Transverse colon (tissue), 4 donors: ENCODE measurements at regions not wholly inside any gene's neighbourhood (a gene's known extent, or its start where the extent isn't known, plus 50 kb on each side); places are given as distances from the start of the nearest gene placed in this dataset.

Experiments used
- DNase-seq: peaks from one replicate; pipeline ENCODE4 v3.0.0-alpha.2; 2019
- H3K27ac ChIP-seq, 4 donors: fragments of 200-600 bp; sonication (generic); 2 replicates each; pipeline ENCODE4 v1.5.1; 2016 to 2018; ENCODE audit warnings: inconsistent platforms in 4 of 4
- H3K27me3 ChIP-seq: fragments of 200-600 bp; sonication (generic); 2 replicates; pipeline ENCODE4 v1.5.1; 2017; ENCODE audit warnings: inconsistent platforms
- H3K36me3 ChIP-seq, 4 donors: fragments of 200-600 bp; sonication (generic); 2 replicates each; pipeline ENCODE4 v1.5.1; 2017 to 2019; ENCODE audit warnings: inconsistent platforms in 4 of 4
- H3K4me1 ChIP-seq, 4 donors: fragments of 200-600 bp; sonication (generic); 2 replicates each; pipeline ENCODE4 v1.5.1; 2017 to 2020; ENCODE audit warnings: inconsistent platforms in 4 of 4
- H3K4me3 ChIP-seq, 4 donors: fragments of 200-600 bp; sonication (generic); 1 replicate in 1 of 4; 2 replicates in 3 of 4; pipeline versions ENCODE4 v1.5.1 to v1.6.1; 2017 to 2019; ENCODE audit warnings: inconsistent platforms in 4 of 4
- H3K9me3 ChIP-seq, 2 donors: fragments of 200-600 bp; sonication (generic); 2 replicates each; pipeline ENCODE4 v1.5.1; 2017 to 2019; ENCODE audit warnings: inconsistent platforms in 2 of 2
- CTCF ChIP-seq, 5 experiments: fragments of 200-600 bp in 3 of 5; fragments of 450-650 bp in 2 of 5; sonication (generic) in 3 of 5; IDR thresholded peaks; 1 replicate in 2 of 5; 2 replicates in 3 of 5; pipeline ENCODE4 v1.5.1; 2016 to 2017; ENCODE audit warnings: antibody characterized with exemption in 5 of 5, inconsistent platforms in 3 of 5, mild to moderate bottlenecking in 2 of 5, moderate library complexity in 1 of 5
- EP300 ChIP-seq: sonication (generic); formaldehyde crosslinking; IDR thresholded peaks from one replicate; pipeline ENCODE4 v1.6.1; 2017; ENCODE audit warnings: antibody characterized with exemption, low read depth
- POLR2A ChIP-seq: fragments of 450-650 bp; IDR thresholded peaks from one replicate; pipeline ENCODE4 v1.6.1; 2016; ENCODE audit warnings: antibody characterized with exemption, mild to moderate bottlenecking, moderate library complexity
- POLR2AphosphoS5 ChIP-seq, 3 donors: sonication (generic); formaldehyde crosslinking; IDR thresholded peaks; one replicate each; pipeline ENCODE4 v1.6.1; 2016; ENCODE audit warnings: antibody characterized with exemption in 3 of 3
- WGBS, 2 donors: methylation state at CpG; one replicate each; pipeline ENCODE4 v1.1.5; 2018; ENCODE audit warnings: low coverage in 1 of 2; 5-methylcytosine and 5-hydroxymethylcytosine counted together
- in situ Hi-C, 4 donors: fragments of 200-750 bp; cut with MboI; loops; one replicate each; pipeline versions ENCODE4 v1.15.0 to v1.15.1; 2017; ENCODE audit warnings: low sequenced_read_pairs in 3 of 4, low pct_ligation_motif_present in 1 of 4, low pct_unique_long_range_greater_than_20kb in 1 of 4
- intact Hi-C: fragments of 100-400 bp; cut with DNase I; formaldehyde crosslinking; loops from one replicate; pipeline ENCODE4 v1.15.1; 2023; ENCODE audit warnings: low total_unique reads

- Histone ChIP-seq H3K9me3 (peaks cover 3% of the 10 kb centered on the region in 2 donors), H3K27me3 (no peaks in the 10 kb centered on the region), H3K4me3 (no peak overlapping the region), H3K4me1 (no peaks in the 10 kb centered on the region), H3K27ac (no peak overlapping the region), H3K36me3 (no peaks in the 10 kb centered on the region)
- in situ Hi-C loops, result no loop called here
- TF ChIP-seq POLR2AphosphoS5 (IDR thresholded peaks at IDR 0.05), result no peak
- no peak for TF ChIP-seq POLR2A
- no peak for TF ChIP-seq CTCF (IDR thresholded peaks at IDR 0.05)
- no peak for TF ChIP-seq EP300
- WGBS, 2 donors, result 40 to 80% methylated on average over 1 of the region's 1 CpG
- intact Hi-C loops, result no loop called here
- no peak for DNase-seq
Observed at GRCh38 chr6:85792254-85792653, 149.6 kb upstream of the SYNCRIP start.

GRCh38 chr6:85775883-85776282 is 133.2 kb upstream of the SYNCRIP start:
- Histone ChIP-seq H3K4me1 (no peaks in the 10 kb centered on the region), H3K9me3 (no peaks in the 10 kb centered on the region), H3K27ac (no peak overlapping the region), H3K27me3 (no peaks in the 10 kb centered on the region), H3K36me3 (no peaks in the 10 kb centered on the region), H3K4me3 (no peak overlapping the region)
- no peak for TF ChIP-seq POLR2A
- no peak for TF ChIP-seq EP300
- no peak for TF ChIP-seq CTCF (IDR thresholded peaks at IDR 0.05)
- TF ChIP-seq POLR2AphosphoS5 (IDR thresholded peaks at IDR 0.05), result no peak
- no peak for DNase-seq
- 68 to 72% methylated on average over 4 of the region's 4 CpGs for WGBS, 2 donors
- intact Hi-C loops (no loop called here), in situ Hi-C loops (no loop called here)

GRCh38 chr6:85772641-85773040 is 130.0 kb upstream of the SYNCRIP start:
- Histone ChIP-seq H3K4me3 (no peak overlapping the region), H3K36me3 (no peaks in the 10 kb centered on the region), H3K4me1 (no peaks in the 10 kb centered on the region), H3K27me3 (no peaks in the 10 kb centered on the region), H3K9me3 (no peaks in the 10 kb centered on the region), H3K27ac (no peak overlapping the region)
- in situ Hi-C loops (loop anchor here in 2 of 4 donors (25.0 kb wide), 1 partner anchor 1090 kb away; no protein-coding TSS in a partner anchor), intact Hi-C loops (no loop called here)
- TF ChIP-seq POLR2AphosphoS5 (IDR thresholded peaks at IDR 0.05), result no peak
- TF ChIP-seq EP300, result no peak
- no peak for TF ChIP-seq POLR2A
- TF ChIP-seq CTCF (IDR thresholded peaks at IDR 0.05), result no peak
- WGBS, 2 donors, result 68 to 100% methylated on average over 1 to 2 of the region's 2 CpGs
- DNase-seq, result no peak

GRCh38 chr6:85771925-85772430 is 129.3 kb upstream of the SYNCRIP start:
- in situ Hi-C loops, result loop anchor here in 2 of 4 donors (25.0 kb wide), 1 partner anchor 1090 kb away; no protein-coding TSS in a partner anchor
- Histone ChIP-seq H3K4me1 (no peaks in the 10 kb centered on the region), H3K36me3 (no peaks in the 10 kb centered on the region), H3K9me3 (no peaks in the 10 kb centered on the region), H3K27ac (no peak overlapping the region), H3K27me3 (no peaks in the 10 kb centered on the region), H3K4me3 (no peak overlapping the region)
- DNase-seq, result no peak
- TF ChIP-seq POLR2AphosphoS5 (IDR thresholded peaks at IDR 0.05), result no peak
- no peak for TF ChIP-seq CTCF (IDR thresholded peaks at IDR 0.05)
- TF ChIP-seq EP300, result no peak
- TF ChIP-seq POLR2A, result no peak
- 84% methylated on average over 3 of the region's 3 CpGs; no CpG with 5 or more reads in 1 of the 2 donors for WGBS, 2 donors
- intact Hi-C loops, result no loop called here
